ENCODE measurements at regions not wholly inside any gene's neighbourhood (a gene's known extent, or its start where the extent isn't known, plus 50 kb on each side); places are given as distances from the start of the nearest gene placed in this dataset.

- Histone ChIP-seq H3K9ac (ENCODE audit: low read depth, low read length) (no peak overlapping the region), H3K4me2 (ENCODE audit: low read length) (no peak overlapping the region), H3K36me3 (ENCODE audit: insufficient read depth, low read length) (no peaks in the 10 kb centered on the region), H3K9me3 (replicated peaks; ENCODE audit: low read length) (no peaks in the 10 kb centered on the region), H3K4me1 (ENCODE audit: control insufficient read depth, insufficient read depth, low read length) (peaks cover 20% of the 10 kb centered on the region), H3K27me3 (ENCODE audit: control insufficient read depth, insufficient read depth, low read length) (peaks cover 5% of the 10 kb centered on the region), H3K4me3 (ENCODE audit: low read length) (no peak overlapping the region)
These were observed 133.2 kb upstream of the ID2 start for GRCh38 chr2:8548619-8549150.

- H3K9ac ChIP-seq (ENCODE audit: low read depth, low read length) = no peak overlapping the region
- peaks cover 12% of the 10 kb centered on the region for H3K4me1 ChIP-seq (ENCODE audit: control insufficient read depth, insufficient read depth, low read length)
- no peak overlapping the region for H3K4me3 ChIP-seq (ENCODE audit: low read length)
- peaks cover 5% of the 10 kb centered on the region for H3K27me3 ChIP-seq (ENCODE audit: control insufficient read depth, insufficient read depth, low read length)
- no peaks in the 10 kb centered on the region for H3K9me3 ChIP-seq (replicated peaks; ENCODE audit: low read length)
- H3K4me2 ChIP-seq (ENCODE audit: low read length) = no peak overlapping the region
- H3K36me3 ChIP-seq (ENCODE audit: insufficient read depth, low read length) = no peaks in the 10 kb centered on the region
These were observed 132.5 kb upstream of the ID2 start for GRCh38 chr2:8549273-8549922.

- H3K27me3 ChIP-seq (ENCODE audit: control insufficient read depth, insufficient read depth, low read length) = peaks cover 5% of the 10 kb centered on the region
- H3K4me1 ChIP-seq (ENCODE audit: control insufficient read depth, insufficient read depth, low read length) = peaks cover 7% of the 10 kb centered on the region
- no peak overlapping the region for H3K9ac ChIP-seq (ENCODE audit: low read depth, low read length)
- no peak overlapping the region for H3K4me3 ChIP-seq (ENCODE audit: low read length)
- H3K36me3 ChIP-seq (ENCODE audit: insufficient read depth, low read length) = no peaks in the 10 kb centered on the region
- no peaks in the 10 kb centered on the region for H3K9me3 ChIP-seq (replicated peaks; ENCODE audit: low read length)
- no peak overlapping the region for H3K4me2 ChIP-seq (ENCODE audit: low read length)
These were observed 131.9 kb upstream of the ID2 start for GRCh38 chr2:8549942-8550341.

- H3K27me3 ChIP-seq (ENCODE audit: control insufficient read depth, insufficient read depth, low read length) = peaks cover 5% of the 10 kb centered on the region
- no peak overlapping the region for H3K4me2 ChIP-seq (ENCODE audit: low read length)
- peaks cover 3% of the 10 kb centered on the region for H3K4me1 ChIP-seq (ENCODE audit: control insufficient read depth, insufficient read depth, low read length)
- no peak overlapping the region for H3K9ac ChIP-seq (ENCODE audit: low read depth, low read length)
- H3K4me3 ChIP-seq (ENCODE audit: low read length) = no peak overlapping the region
- H3K36me3 ChIP-seq (ENCODE audit: insufficient read depth, low read length) = no peaks in the 10 kb centered on the region
- no peaks in the 10 kb centered on the region for H3K9me3 ChIP-seq (replicated peaks; ENCODE audit: low read length)
These were observed 131.4 kb upstream of the ID2 start for GRCh38 chr2:8550481-8550880.

GRCh38 chr2:8550937-8551621 is 130.8 kb upstream of the ID2 start:
- Histone ChIP-seq H3K4me3 (ENCODE audit: low read length) (no peak overlapping the region), H3K9ac (ENCODE audit: low read depth, low read length) (no peak overlapping the region), H3K27me3 (ENCODE audit: control insufficient read depth, insufficient read depth, low read length) (peaks cover 5% of the 10 kb centered on the region), H3K4me1 (ENCODE audit: control insufficient read depth, insufficient read depth, low read length) (no peaks in the 10 kb centered on the region), H3K36me3 (ENCODE audit: insufficient read depth, low read length) (no peaks in the 10 kb centered on the region), H3K4me2 (ENCODE audit: low read length) (no peak overlapping the region), H3K9me3 (replicated peaks; ENCODE audit: low read length) (no peaks in the 10 kb centered on the region)

GRCh38 chr2:8551622-8552074 is 130.2 kb upstream of the ID2 start:
- Histone ChIP-seq H3K27me3 (ENCODE audit: control insufficient read depth, insufficient read depth, low read length) (peaks cover 5% of the 10 kb centered on the region), H3K4me1 (ENCODE audit: control insufficient read depth, insufficient read depth, low read length) (no peaks in the 10 kb centered on the region), H3K4me3 (ENCODE audit: low read length) (no peak overlapping the region)

GRCh38 chr2:8552293-8552801 is 129.5 kb upstream of the ID2 start:
- Histone ChIP-seq H3K9me3 (replicated peaks; ENCODE audit: low read length) (no peaks in the 10 kb centered on the region), H3K36me3 (ENCODE audit: insufficient read depth, low read length) (no peaks in the 10 kb centered on the region), H3K4me2 (ENCODE audit: low read length) (no peak overlapping the region), H3K4me3 (ENCODE audit: low read length) (no peak overlapping the region), H3K4me1 (ENCODE audit: control insufficient read depth, insufficient read depth, low read length) (no peaks in the 10 kb centered on the region), H3K9ac (ENCODE audit: low read depth, low read length) (no peak overlapping the region), H3K27me3 (ENCODE audit: control insufficient read depth, insufficient read depth, low read length) (peaks cover 5% of the 10 kb centered on the region)

More at GRCh38 chr2:8551622-8552074, 130.2 kb upstream of the ID2 start:
- no peaks in the 10 kb centered on the region for H3K9me3 ChIP-seq (replicated peaks; ENCODE audit: low read length)
- no peak overlapping the region for H3K9ac ChIP-seq (ENCODE audit: low read depth, low read length)
- no peaks in the 10 kb centered on the region for H3K36me3 ChIP-seq (ENCODE audit: insufficient read depth, low read length)
- no peak overlapping the region for H3K4me2 ChIP-seq (ENCODE audit: low read length)

- no peak overlapping the region for H3K4me3 ChIP-seq (ENCODE audit: low read length)
- H3K9ac ChIP-seq (ENCODE audit: low read depth, low read length) = no peak overlapping the region
- no peaks in the 10 kb centered on the region for H3K36me3 ChIP-seq (ENCODE audit: insufficient read depth, low read length)
- no peaks in the 10 kb centered on the region for H3K9me3 ChIP-seq (replicated peaks; ENCODE audit: low read length)
- no peaks in the 10 kb centered on the region for H3K4me1 ChIP-seq (ENCODE audit: control insufficient read depth, insufficient read depth, low read length)
- H3K27me3 ChIP-seq (ENCODE audit: control insufficient read depth, insufficient read depth, low read length) = peaks cover 5% of the 10 kb centered on the region
- H3K4me2 ChIP-seq (ENCODE audit: low read length) = no peak overlapping the region
These were observed 128.2 kb upstream of the ID2 start for GRCh38 chr2:8553643-8554042.

GRCh38 chr2:8554296-8554806 is 127.5 kb upstream of the ID2 start:
- H3K27me3 ChIP-seq (ENCODE audit: control insufficient read depth, insufficient read depth, low read length) = no peaks in the 10 kb centered on the region
- H3K9ac ChIP-seq (ENCODE audit: low read depth, low read length) = no peak overlapping the region
- H3K4me2 ChIP-seq (ENCODE audit: low read length) = no peak overlapping the region
- no peaks in the 10 kb centered on the region for H3K9me3 ChIP-seq (replicated peaks; ENCODE audit: low read length)
- H3K36me3 ChIP-seq (ENCODE audit: insufficient read depth, low read length) = no peaks in the 10 kb centered on the region
- H3K4me1 ChIP-seq (ENCODE audit: control insufficient read depth, insufficient read depth, low read length) = no peaks in the 10 kb centered on the region
- no peak overlapping the region for H3K4me3 ChIP-seq (ENCODE audit: low read length)

- Histone ChIP-seq H3K27me3 (ENCODE audit: control insufficient read depth, insufficient read depth, low read length) (no peaks in the 10 kb centered on the region), H3K4me2 (ENCODE audit: low read length) (no peak overlapping the region), H3K4me1 (ENCODE audit: control insufficient read depth, insufficient read depth, low read length) (no peaks in the 10 kb centered on the region), H3K9ac (ENCODE audit: low read depth, low read length) (no peak overlapping the region), H3K4me3 (ENCODE audit: low read length) (no peak overlapping the region), H3K36me3 (ENCODE audit: insufficient read depth, low read length) (no peaks in the 10 kb centered on the region), H3K9me3 (replicated peaks; ENCODE audit: low read length) (no peaks in the 10 kb centered on the region)
These were observed 126.3 kb upstream of the ID2 start for GRCh38 chr2:8555543-8555942.

- Histone ChIP-seq H3K4me3 (ENCODE audit: low read length) (no peak overlapping the region), H3K9ac (ENCODE audit: low read depth, low read length) (no peak overlapping the region), H3K9me3 (replicated peaks; ENCODE audit: low read length) (no peaks in the 10 kb centered on the region), H3K4me2 (ENCODE audit: low read length) (no peak overlapping the region), H3K27me3 (ENCODE audit: control insufficient read depth, insufficient read depth, low read length) (no peaks in the 10 kb centered on the region), H3K36me3 (ENCODE audit: insufficient read depth, low read length) (no peaks in the 10 kb centered on the region), H3K4me1 (ENCODE audit: control insufficient read depth, insufficient read depth, low read length) (no peaks in the 10 kb centered on the region)
These were observed 123.8 kb upstream of the ID2 start for GRCh38 chr2:8558096-8558495.

All from skeletal muscle satellite cell (primary cell).